GM12873 (cell line): ENCODE measurements at regions not wholly inside any gene's neighbourhood (a gene's known extent, or its start where the extent isn't known, plus 50 kb on each side); places are given as distances from the start of the nearest gene placed in this dataset.

Experiments
- TF ChIP-seq, protein P1 (sequence below): IDR thresholded peaks from 2 replicates; pipeline ENCODE4 v1.5.1; 2012; ENCODE audit warnings: low read depth, mild to moderate bottlenecking, moderate library complexity, low read length, control low read depth; ENCODE audit not compliant: insufficient read depth; ENCODE audit errors: missing control alignments

DNA sequence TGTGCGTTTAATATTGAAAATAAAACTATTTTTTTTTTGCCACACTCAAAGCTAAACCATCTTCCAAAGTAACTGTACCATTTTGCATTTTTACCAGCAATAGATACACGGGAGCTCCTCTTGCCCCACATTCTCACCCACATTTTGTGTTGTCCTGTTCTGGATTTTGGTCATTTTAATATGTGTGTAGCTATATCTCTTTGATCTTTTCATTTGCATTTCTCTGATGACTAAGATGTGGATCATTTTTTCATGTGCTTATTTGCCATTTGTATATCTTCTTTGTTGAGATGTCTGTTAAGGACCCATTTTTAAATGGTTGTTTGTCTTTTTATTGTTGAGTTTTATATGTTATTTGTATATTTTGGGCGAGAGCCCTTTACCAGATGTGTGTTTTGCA, 1543.5 kb downstream of the GRIK2 start:
- TF ChIP-seq, protein P1, sequence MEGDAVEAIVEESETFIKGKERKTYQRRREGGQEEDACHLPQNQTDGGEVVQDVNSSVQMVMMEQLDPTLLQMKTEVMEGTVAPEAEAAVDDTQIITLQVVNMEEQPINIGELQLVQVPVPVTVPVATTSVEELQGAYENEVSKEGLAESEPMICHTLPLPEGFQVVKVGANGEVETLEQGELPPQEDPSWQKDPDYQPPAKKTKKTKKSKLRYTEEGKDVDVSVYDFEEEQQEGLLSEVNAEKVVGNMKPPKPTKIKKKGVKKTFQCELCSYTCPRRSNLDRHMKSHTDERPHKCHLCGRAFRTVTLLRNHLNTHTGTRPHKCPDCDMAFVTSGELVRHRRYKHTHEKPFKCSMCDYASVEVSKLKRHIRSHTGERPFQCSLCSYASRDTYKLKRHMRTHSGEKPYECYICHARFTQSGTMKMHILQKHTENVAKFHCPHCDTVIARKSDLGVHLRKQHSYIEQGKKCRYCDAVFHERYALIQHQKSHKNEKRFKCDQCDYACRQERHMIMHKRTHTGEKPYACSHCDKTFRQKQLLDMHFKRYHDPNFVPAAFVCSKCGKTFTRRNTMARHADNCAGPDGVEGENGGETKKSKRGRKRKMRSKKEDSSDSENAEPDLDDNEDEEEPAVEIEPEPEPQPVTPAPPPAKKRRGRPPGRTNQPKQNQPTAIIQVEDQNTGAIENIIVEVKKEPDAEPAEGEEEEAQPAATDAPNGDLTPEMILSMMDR: no peak

DNA sequence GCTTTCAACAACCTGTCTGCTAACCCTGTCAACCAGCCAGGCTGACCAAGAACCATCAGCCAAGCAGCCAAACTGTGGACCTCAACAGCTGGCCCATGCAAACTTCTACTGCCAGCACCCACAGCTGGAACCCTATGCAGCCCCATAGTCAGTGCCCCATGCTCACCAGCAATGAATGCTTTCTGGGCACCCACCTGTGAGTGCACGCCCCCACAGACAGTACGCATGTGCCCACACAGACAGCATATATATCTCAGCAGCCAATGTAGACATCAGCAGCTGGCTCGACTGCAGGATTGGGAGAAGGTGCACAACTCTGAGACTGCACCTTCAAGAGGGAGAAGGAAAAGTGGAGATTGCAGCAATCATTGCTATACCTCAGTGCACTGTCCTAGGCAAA, 1534.6 kb downstream of the GRIK2 start:
- TF ChIP-seq, protein P1: no peak

DNA sequence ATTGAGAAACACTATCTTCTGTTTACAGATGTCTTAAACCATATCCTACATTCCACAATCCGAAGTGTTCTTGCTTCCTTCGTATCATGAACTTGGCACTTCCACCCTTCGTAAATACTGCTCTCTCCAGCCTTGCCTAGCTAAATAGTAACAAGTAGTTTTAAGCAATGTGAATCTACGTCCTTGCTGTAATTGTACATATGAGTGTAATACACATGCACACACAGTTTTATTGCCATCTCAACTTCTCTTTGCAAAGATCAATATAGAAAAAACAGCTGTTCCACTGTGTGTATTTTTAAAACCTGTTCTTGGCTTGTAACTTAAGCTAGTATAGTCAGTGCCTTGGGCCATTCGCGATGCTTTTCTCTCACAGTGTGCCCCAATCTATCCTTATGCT, 1524.7 kb downstream of the GRIK2 start:
- TF ChIP-seq, protein P1: no peak

DNA sequence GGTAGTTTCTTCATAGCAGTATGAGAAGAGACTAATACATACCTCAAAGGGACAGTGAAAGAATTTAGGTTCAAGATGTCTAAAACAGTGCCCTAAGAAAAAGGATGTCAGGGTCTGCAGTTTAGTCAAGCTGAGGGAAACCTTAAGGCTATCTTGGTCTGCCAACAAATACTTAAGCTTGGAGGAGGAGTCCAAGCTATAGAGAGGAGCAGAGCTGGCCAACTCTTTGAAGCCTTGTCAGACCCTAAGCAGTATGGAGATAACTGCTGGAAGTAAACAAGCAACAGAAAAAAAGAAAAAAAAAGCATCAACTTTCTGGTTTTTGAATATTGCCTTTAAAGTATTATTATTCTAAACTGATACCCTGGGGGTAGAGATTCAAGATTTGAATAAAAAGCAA, 1518.1 kb downstream of the GRIK2 start:
- TF ChIP-seq, protein P1: no peak

DNA sequence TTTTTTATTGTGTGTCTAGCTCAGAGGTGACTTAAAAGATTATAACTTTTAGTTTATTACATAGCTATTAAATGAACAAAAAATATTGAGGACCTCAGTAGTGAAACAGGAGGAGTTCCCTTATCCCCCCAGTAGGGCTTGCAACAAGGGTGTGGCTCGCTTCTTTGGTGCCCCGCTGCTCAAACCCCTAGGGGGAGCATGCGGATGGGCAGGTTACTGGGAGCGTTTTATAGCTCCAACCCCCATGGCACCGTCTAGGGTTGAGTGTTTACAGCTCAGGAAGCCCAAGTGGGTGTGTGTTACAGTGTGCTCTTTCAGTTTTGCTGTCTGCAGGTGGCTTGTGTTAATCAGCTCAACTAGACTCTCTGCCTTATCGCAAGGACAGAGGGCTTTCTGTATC, 1513.7 kb downstream of the GRIK2 start:
- TF ChIP-seq, protein P1: no peak

DNA sequence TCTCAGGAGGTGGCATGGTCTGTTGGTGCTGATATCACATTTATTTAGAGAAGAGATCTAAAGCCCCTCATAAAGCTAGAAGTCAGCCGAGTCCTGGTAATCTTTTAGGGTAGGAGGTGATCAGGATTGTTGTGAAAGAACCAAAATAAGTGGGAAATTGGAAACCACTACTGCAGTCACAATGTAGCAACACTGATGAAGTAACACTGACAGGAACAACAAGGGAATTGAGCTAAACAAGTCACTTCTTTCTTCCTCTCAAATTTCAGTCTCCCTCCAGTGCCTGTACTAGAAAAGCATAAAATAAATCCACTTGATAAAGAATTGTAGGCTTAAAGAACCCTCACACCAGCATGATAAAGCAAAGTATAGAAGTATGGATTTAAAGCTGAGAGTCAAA, 1509.0 kb downstream of the GRIK2 start:
- TF ChIP-seq, protein P1: no peak

DNA sequence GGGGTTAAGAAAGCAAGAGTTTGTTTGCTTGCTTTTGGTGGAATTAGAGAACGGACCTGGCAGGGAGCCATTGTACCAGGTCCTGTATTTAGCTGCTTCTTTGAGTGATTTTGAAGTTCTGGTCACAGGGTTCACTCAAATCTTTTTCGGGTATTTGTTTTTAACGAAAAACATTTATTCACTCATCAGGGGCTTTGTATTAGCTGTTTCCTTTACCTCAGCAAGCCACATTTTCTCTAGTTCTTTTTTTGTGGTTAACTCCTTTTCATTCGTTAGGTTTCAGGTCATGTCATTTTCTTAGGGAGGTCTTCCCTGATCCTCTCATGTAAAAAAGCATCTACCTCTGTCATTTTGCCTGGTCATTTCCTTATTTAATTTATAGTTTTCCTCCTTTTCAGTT, 1502.2 kb downstream of the GRIK2 start:
- TF ChIP-seq, protein P1: no peak
